Ovary (tissue), 3 donors: ENCODE measurements at regions not wholly inside any gene's neighbourhood (a gene's known extent, or its start where the extent isn't known, plus 50 kb on each side); places are given as distances from the start of the nearest gene placed in this dataset.

Experiments
- EP300 ChIP-seq: sonication (generic); formaldehyde crosslinking; IDR thresholded peaks from one replicate; pipeline ENCODE4 v1.6.1; 2017; ENCODE audit warnings: antibody characterized with exemption
- TF ChIP-seq, protein P1 (sequence below), 3 donors: fragments of 450-650 bp in 2 of 3; fragments of 200-600 bp in 1 of 3; IDR thresholded peaks; one replicate each; pipeline versions ENCODE4 v1.5.1 to v1.8.0; 2016 to 2022; ENCODE audit warnings: antibody characterized with exemption in 3 of 3, mild to moderate bottlenecking in 1 of 3
- donor health status: DM: no; HTN: no; CAD: no.

DNA sequence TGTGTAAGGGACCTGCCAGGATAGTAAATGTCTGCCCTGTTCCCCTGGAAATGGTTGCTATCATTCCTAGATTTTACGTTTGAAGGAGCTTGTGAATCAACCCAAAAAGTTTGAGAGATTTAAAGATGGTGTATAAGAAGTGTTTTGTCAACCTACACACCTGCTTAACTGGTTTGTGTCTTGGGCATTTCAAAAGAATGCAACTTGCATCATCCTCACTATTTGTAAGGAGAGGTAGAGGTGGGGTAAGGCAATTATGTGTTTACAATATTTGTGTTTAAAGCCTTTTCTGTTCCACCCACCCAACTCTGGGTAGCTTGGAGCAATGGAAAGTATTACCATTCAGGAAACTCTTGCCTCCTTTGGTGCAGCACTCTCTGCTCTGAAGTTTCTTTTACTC is 314.2 kb upstream of the RARB start:
- TF ChIP-seq EP300, result no peak
- TF ChIP-seq, protein P1, sequence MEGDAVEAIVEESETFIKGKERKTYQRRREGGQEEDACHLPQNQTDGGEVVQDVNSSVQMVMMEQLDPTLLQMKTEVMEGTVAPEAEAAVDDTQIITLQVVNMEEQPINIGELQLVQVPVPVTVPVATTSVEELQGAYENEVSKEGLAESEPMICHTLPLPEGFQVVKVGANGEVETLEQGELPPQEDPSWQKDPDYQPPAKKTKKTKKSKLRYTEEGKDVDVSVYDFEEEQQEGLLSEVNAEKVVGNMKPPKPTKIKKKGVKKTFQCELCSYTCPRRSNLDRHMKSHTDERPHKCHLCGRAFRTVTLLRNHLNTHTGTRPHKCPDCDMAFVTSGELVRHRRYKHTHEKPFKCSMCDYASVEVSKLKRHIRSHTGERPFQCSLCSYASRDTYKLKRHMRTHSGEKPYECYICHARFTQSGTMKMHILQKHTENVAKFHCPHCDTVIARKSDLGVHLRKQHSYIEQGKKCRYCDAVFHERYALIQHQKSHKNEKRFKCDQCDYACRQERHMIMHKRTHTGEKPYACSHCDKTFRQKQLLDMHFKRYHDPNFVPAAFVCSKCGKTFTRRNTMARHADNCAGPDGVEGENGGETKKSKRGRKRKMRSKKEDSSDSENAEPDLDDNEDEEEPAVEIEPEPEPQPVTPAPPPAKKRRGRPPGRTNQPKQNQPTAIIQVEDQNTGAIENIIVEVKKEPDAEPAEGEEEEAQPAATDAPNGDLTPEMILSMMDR (IDR thresholded peaks at IDR 0.05), result no peak
